Neural progenitor cell (in vitro differentiated cells): ENCODE measurements at regions not wholly inside any gene's neighbourhood (a gene's known extent, or its start where the extent isn't known, plus 50 kb on each side); places are given as distances from the start of the nearest gene placed in this dataset.
"Not testable (repeated sequence)": the region's sequence is repeated elsewhere in the genome, so short reads cannot be mapped to it uniquely, and the experiment has no call there.

ENCODE experiments used
- DNase-seq: peaks from one replicate; pipeline ENCODE4 v3.0.0-alpha.2; 2016; ENCODE audit warnings: low spot score
- H2AFZ ChIP-seq: fragments of 200-600 bp; sonication (generic); replicated peaks from 2 replicates; pipeline ENCODE4 v1.6.1; 2016; ENCODE audit warnings: antibody characterized with exemption
- H3F3A ChIP-seq: fragments of 200-600 bp; sonication (generic); 2 replicates; pipeline ENCODE4 v1.6.1; 2016; ENCODE audit warnings: antibody characterized with exemption, low read depth
- H3K27ac ChIP-seq: fragments of 200-600 bp; sonication (generic); 2 replicates; pipeline ENCODE4 v1.5.1; 2016; ENCODE audit warnings: mild to moderate bottlenecking
- H3K27me3 ChIP-seq: fragments of 200-600 bp; sonication (generic); 2 replicates; pipeline ENCODE4 v1.6.1; 2016; ENCODE audit warnings: mild to moderate bottlenecking, moderate library complexity
- H3K36me3 ChIP-seq: fragments of 200-600 bp; sonication (generic); 2 replicates; pipeline ENCODE4 v1.5.1; 2016
- H3K4me1 ChIP-seq: fragments of 200-600 bp; sonication (generic); 2 replicates; pipeline ENCODE4 v1.6.1; 2016; ENCODE audit warnings: mixed run types
- H3K4me2 ChIP-seq: fragments of 200-600 bp; sonication (generic); 2 replicates; pipeline ENCODE4 v1.6.1; 2016
- H3K4me3 ChIP-seq: fragments of 200-600 bp; sonication (generic); 2 replicates; pipeline ENCODE4 v1.5.1; 2016
- H3K79me2 ChIP-seq: fragments of 200-600 bp; sonication (generic); 2 replicates; pipeline ENCODE4 v1.6.1; 2016; ENCODE audit warnings: low read depth
- H3K9ac ChIP-seq: fragments of 200-600 bp; sonication (generic); 2 replicates; pipeline ENCODE4 v1.6.1; 2016
- H3K9me3 ChIP-seq: fragments of 200-600 bp; sonication (generic); 2 replicates; pipeline ENCODE4 v1.5.1; 2016; ENCODE audit warnings: low read depth
- H4K20me1 ChIP-seq: fragments of 200-600 bp; sonication (generic); 2 replicates; pipeline ENCODE4 v1.6.1; 2016; ENCODE audit warnings: low read depth
- H3K27ac Mint-ChIP-seq: 3 replicates; pipeline ENCODE4 v1.8.0; 2021; ENCODE audit warnings: mixed read lengths
- H3K27me3 Mint-ChIP-seq: 2 replicates; pipeline ENCODE4 v1.8.0; 2022; ENCODE audit warnings: low read depth, mild to moderate bottlenecking, inconsistent platforms, moderate library complexity, mixed read lengths; ENCODE audit not compliant: insufficient read depth
- H3K36me3 Mint-ChIP-seq: 3 replicates; pipeline ENCODE4 v1.8.0; 2021; ENCODE audit warnings: mixed read lengths
- H3K4me1 Mint-ChIP-seq: 3 replicates; pipeline ENCODE4 v1.8.0; 2021; ENCODE audit warnings: mixed read lengths
- H3K4me3 Mint-ChIP-seq: 3 replicates; pipeline ENCODE4 v1.8.0; 2021; ENCODE audit warnings: mild to moderate bottlenecking, moderate library complexity, mixed read lengths
- H3K9me3 Mint-ChIP-seq: 3 replicates; pipeline ENCODE4 v1.8.0; 2020; ENCODE audit warnings: mixed read lengths
- CTCF ChIP-seq: fragments of 200-600 bp; sonication (generic); IDR thresholded peaks from 2 replicates; pipeline ENCODE4 v1.5.1; 2017; ENCODE audit warnings: antibody characterized with exemption, mild to moderate bottlenecking
- EZH2 ChIP-seq: fragments of 200-600 bp; sonication (generic); IDR thresholded peaks from 2 replicates; pipeline ENCODE4 v1.6.1; 2017; ENCODE audit warnings: antibody characterized with exemption, mild to moderate bottlenecking, moderate library complexity
- EZH2phosphoT487 ChIP-seq: fragments of 200-600 bp; sonication (generic); IDR thresholded peaks from 2 replicates; pipeline ENCODE4 v1.6.1; 2017; ENCODE audit warnings: antibody characterized with exemption

DNA sequence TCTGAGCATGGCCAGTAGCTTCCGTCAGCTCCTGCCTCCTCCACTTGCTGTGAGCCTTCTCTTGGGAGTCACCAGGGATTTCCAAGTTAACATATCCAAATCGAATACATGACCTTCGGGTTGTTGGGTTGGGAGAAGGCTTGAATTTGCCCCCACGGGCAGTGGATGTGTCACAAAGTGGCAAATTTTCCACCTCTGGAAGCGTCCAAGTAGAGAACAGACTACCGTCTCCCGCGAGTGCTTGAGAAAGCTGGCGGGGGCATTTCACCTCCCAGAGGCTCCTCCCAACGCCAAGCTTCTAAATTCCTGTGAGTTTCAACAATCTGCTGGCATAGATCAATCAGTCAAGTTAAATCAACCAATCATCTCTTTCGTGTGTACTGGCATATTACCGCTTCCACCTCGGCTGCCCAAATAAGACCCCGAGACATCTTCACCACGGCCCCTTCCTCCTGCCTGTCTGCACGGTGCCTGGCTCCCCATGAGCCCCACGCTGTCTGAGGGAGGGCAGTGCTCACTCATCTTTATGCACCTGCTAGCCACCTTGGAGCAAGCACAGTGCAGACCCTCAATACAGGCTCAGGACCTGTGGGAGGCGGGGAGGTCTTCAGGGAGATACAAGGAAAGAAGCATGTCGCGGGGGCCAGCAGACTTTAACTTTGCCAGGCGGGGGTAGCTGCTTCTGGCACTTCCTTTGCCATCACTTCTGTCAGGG, 79.1 kb downstream of the MRPL36 start:
- H3K4me2 ChIP-seq: no peak overlapping the region
- peaks cover 13% of the 10 kb centered on the region for H3K27me3 ChIP-seq
- H3K4me1 ChIP-seq: no peaks in the 10 kb centered on the region
- no peak overlapping the region for H2AFZ ChIP-seq
- Mint-ChIP-seq H3K36me3 (no peaks in the 10 kb centered on the region), H3K27me3 (peaks cover 12% of the 10 kb centered on the region), H3K27ac (no peak overlapping the region), H3K9me3 (peaks cover 25% of the 10 kb centered on the region), H3K4me1 (peaks cover under 1% of the 10 kb centered on the region), H3K4me3 (no peak overlapping the region)
- H3K27ac ChIP-seq: no peak overlapping the region
- no peaks in the 10 kb centered on the region for H3K36me3 ChIP-seq
- DNase-seq: no peak
- no peaks in the 10 kb centered on the region for H4K20me1 ChIP-seq
- no peak overlapping the region for H3K4me3 ChIP-seq
- no peaks in the 10 kb centered on the region for H3F3A ChIP-seq
- H3K9me3 ChIP-seq: peaks cover 14% of the 10 kb centered on the region
- no peaks in the 10 kb centered on the region for H3K79me2 ChIP-seq
- H3K9ac ChIP-seq: no peak overlapping the region
- TF ChIP-seq EZH2: no peak
- TF ChIP-seq CTCF: no peak
- no peak for TF ChIP-seq EZH2phosphoT487

- TF ChIP-seq EZH2: no peak
- TF ChIP-seq EZH2phosphoT487: no peak
- TF ChIP-seq CTCF: no peak
- Histone ChIP-seq H3F3A (no peaks in the 10 kb centered on the region), H3K4me1 (no peaks in the 10 kb centered on the region), H3K9me3 (peaks cover 14% of the 10 kb centered on the region), H3K9ac (no peak overlapping the region), H3K4me3 (no peak overlapping the region), H2AFZ (no peak overlapping the region), H3K27me3 (peaks cover 6% of the 10 kb centered on the region), H3K4me2 (no peak overlapping the region), H3K27ac (no peak overlapping the region), H4K20me1 (no peaks in the 10 kb centered on the region), H3K79me2 (no peaks in the 10 kb centered on the region), H3K36me3 (no peaks in the 10 kb centered on the region)
- Mint-ChIP-seq H3K27me3 (peaks cover 12% of the 10 kb centered on the region), H3K4me1 (no peaks in the 10 kb centered on the region), H3K9me3 (peaks cover 25% of the 10 kb centered on the region), H3K36me3 (no peaks in the 10 kb centered on the region), H3K4me3 (no peak overlapping the region), H3K27ac (no peak overlapping the region)
- no peak for DNase-seq
Measured at GRCh38 chr5:1719860-1720259, 79.8 kb downstream of the MRPL36 start.

DNA sequence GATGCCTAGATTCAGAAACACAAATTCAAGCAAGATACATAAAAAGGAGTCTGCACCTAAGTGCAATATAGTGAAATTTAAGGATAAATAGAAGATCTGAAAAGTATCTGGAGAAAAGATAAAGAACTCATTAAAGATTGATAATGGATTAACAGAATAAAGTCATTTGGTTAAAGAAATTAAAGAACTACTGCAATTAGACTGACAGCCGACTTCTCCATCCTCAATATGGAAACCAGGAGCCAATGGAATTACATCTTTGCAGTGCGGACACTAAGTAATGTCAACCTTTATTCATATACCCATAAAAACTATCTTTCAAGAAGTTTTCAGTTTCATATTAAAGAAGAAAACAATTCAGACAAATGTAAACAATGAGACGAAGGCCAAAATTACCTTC, 81.0 kb downstream of the MRPL36 start:
- Histone ChIP-seq H3K4me3 (no peak overlapping the region), H3K36me3 (no peaks in the 10 kb centered on the region), H3K27ac (no peak overlapping the region), H3K9ac (no peak overlapping the region), H4K20me1 (no peaks in the 10 kb centered on the region), H3F3A (no peaks in the 10 kb centered on the region), H3K27me3 (no peaks in the 10 kb centered on the region), H3K4me2 (no peak overlapping the region), H3K9me3 (peaks cover 14% of the 10 kb centered on the region), H3K79me2 (no peaks in the 10 kb centered on the region), H3K4me1 (no peaks in the 10 kb centered on the region), H2AFZ (no peak overlapping the region)
- Mint-ChIP-seq H3K27me3 (peaks cover 12% of the 10 kb centered on the region), H3K27ac (no peak overlapping the region), H3K9me3 (peaks cover 25% of the 10 kb centered on the region), H3K36me3 (no peaks in the 10 kb centered on the region), H3K4me3 (no peak overlapping the region), H3K4me1 (no peaks in the 10 kb centered on the region)
- peak; percentile 38 for DNase-seq
- TF ChIP-seq EZH2: no peak
- TF ChIP-seq CTCF: no peak
- TF ChIP-seq EZH2phosphoT487: no peak

DNA sequence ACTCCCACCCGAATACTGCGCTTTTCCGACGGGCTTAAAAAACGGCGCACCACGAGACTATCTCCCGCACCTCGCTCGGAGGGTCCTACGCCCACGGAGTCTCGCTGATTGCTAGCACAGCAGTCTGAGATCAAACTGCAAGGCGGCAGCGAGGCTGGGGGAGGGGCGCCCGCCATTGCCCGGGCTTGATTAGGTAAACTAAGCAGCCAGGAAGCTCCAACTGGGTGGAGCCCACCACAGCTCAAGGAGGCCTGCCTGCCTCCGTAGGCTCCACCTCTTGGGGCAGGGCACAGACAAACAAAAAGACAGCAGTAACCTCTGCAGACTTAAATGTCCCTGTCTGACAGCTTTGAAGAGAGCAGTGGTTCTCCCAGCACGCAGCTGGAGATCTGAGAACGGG, 89.5 kb downstream of the MRPL36 start:
- H3K27ac Mint-ChIP-seq, H3K27ac ChIP-seq: not testable (repeated sequence)

More for the DNA sequence above, 89.5 kb downstream of the MRPL36 start:
- Histone ChIP-seq H3K4me2 (peak overlapping the region; percentile 72), H3K4me1 (peaks cover 12% of the 10 kb centered on the region), H3K4me3 (peak overlapping the region; percentile 35)
- H3K9ac ChIP-seq, H3K36me3 Mint-ChIP-seq, H2AFZ ChIP-seq, H3K4me3 Mint-ChIP-seq, H3F3A ChIP-seq, H3K9me3 ChIP-seq, DNase-seq, H3K79me2 ChIP-seq, H3K9me3 Mint-ChIP-seq, H4K20me1 ChIP-seq, H3K27me3 ChIP-seq, H3K27me3 Mint-ChIP-seq, H3K36me3 ChIP-seq: not testable (repeated sequence)
- peaks cover 20% of the 10 kb centered on the region for H3K4me1 Mint-ChIP-seq
